GM18870 (cell line): ENCODE measurements at regions not wholly inside any gene's neighbourhood (a gene's known extent, or its start where the extent isn't known, plus 50 kb on each side); places are given as distances from the start of the nearest gene placed in this dataset.
"Not testable (repeated sequence)": the region's sequence is repeated elsewhere in the genome, so short reads cannot be mapped to it uniquely, and the experiment has no call there.

Experiments used
- ATAC-seq: cut with Tn5 transposase; IDR thresholded peaks from one replicate; pipeline ENCODE4 v1.9.1; 2021; ENCODE audit warnings: moderate library complexity; ENCODE audit not compliant: unreplicated experiment

- no peak for ATAC-seq
Observed at GRCh38 chr3:145313751-145314150, 847.2 kb downstream of the PLOD2 start.

DNA sequence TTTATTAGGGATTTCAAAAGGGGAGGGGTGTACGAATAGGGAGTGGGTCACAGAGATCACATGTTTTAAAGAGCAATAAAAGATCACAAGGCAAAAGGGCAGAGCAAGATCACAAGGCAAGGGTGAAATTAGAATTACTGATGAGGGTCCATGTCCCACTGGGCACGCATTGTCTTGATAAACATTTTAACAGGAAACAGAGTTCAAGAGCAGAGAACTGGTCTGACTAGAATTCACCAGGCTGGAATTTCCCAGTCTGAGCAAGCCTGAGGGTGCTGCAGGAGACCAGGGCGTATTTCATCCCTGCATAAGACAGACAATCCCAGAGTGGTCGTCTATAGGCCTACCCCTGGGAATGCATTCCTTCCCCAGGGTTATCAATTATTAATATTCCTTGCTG lies 844.7 kb downstream of the PLOD2 start:
- ATAC-seq = not testable (repeated sequence)

DNA sequence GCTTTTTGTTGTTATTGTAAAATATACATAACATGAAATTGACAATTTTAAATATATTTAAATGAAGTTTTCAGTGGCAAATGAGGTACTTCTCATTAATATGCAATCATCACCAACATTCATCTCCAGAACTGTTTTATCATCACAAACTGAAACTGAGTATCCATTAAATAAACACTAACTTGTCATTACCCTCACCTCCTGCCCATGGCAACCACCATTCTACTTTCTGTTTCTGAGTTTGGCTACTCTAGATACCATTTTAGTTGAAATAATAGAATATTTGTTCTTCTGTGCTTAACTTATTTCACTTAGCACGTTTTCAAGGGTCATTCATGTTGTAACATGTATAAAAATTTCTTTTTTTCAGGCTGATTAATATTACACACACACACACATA lies 834.3 kb downstream of the PLOD2 start:
- ATAC-seq = no peak

DNA sequence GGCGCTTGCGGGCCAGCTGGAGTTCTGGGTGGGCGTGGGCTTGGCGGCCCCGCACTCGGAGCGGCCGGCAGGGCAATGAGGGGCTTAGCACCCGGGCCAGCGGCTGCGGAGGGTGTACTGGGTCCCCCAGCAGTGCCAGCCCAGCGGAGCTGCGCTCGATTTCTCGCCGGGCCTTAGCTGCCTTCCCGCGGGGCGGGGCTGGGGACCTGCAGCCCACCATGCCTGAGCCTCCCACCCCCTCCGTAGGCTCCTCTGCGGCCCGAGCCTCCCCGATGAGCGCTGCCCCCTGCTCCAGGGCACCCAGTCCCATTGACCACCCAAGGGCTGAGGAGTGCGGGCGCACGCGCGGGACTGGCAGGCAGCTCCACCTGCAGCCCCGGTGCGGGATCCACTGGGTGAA lies 827.6 kb downstream of the PLOD2 start:
- ATAC-seq = not testable (repeated sequence)

- ATAC-seq = no peak
Observed at GRCh38 chr3:145333931-145334330, 827.1 kb downstream of the PLOD2 start.

DNA sequence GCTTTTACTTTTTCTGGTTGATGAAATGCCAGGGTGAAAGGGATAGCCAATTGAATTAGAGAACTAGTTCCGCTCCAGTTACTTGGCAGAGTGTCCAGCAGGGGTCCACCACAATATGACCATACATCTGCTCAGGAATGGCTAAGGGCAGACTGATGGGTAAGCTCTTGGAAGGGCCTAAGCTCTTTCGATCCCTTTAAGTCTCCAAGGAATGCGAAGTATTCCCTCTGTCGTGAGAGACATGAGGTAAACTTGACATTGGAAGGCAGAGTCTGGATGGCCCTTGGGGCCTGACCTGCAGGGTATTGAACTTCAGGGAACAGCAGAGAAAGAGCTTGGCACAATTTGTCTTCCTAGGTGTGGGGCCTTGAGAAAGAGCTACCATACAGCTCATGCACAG lies 805.8 kb downstream of the PLOD2 start:
- no peak for ATAC-seq

DNA sequence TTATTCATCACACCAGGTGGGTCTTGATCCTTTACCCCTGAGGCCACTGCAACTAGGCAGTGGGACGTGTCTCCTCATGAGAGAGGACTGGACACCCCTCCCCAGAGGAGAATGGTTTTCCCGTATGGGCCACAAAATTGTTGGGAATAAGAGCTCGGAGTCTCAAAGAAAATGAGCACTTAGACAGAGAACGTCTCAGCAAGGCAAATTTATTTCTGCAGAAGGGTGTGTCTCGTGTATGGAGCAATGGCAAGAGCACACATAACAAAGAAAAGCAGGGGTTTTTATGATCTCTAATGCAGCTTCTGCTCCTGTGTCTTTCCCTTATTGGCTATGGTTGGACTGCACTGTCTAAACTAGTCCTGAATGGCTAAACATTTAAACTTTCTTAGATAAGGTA lies 803.5 kb downstream of the PLOD2 start:
- ATAC-seq = no peak

- ATAC-seq = no peak
Observed at GRCh38 chr3:145359040-145359439, 801.9 kb downstream of the PLOD2 start.

GRCh38 chr3:145368748-145369147 lies 792.2 kb downstream of the PLOD2 start:
- ATAC-seq = no peak

GRCh38 chr3:145370870-145371269 lies 790.1 kb downstream of the PLOD2 start:
- ATAC-seq = no peak

GRCh38 chr3:145377301-145377700 lies 783.7 kb downstream of the PLOD2 start:
- no peak for ATAC-seq

- no peak for ATAC-seq
Observed at GRCh38 chr3:145383416-145383815, 777.6 kb downstream of the PLOD2 start.

- no peak for ATAC-seq
Observed at GRCh38 chr3:145384307-145384706, 776.7 kb downstream of the PLOD2 start.

GRCh38 chr3:145387211-145387610 lies 773.8 kb downstream of the PLOD2 start:
- no peak for ATAC-seq

DNA sequence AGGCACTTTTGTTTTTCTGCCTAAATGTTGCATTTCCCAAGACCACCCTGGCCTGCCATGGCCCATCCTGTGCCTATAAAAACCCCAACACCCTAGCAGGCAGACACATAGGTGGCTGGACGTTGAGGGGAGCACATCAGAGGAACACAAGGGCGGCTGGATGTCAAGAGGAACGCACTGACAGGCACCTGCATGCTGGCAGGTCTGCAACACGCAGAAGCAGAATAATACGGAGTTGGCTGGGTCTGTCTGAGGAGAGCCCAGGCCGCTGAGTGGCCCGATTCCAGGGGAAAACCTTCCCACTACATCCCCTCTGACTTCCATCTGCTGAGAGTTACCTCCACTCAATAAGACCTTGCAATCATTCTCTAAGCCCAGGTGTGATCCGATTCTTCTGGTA lies 765.6 kb downstream of the PLOD2 start:
- no peak for ATAC-seq

GRCh38 chr3:145411605-145412004 lies 749.4 kb downstream of the PLOD2 start:
- no peak for ATAC-seq

DNA sequence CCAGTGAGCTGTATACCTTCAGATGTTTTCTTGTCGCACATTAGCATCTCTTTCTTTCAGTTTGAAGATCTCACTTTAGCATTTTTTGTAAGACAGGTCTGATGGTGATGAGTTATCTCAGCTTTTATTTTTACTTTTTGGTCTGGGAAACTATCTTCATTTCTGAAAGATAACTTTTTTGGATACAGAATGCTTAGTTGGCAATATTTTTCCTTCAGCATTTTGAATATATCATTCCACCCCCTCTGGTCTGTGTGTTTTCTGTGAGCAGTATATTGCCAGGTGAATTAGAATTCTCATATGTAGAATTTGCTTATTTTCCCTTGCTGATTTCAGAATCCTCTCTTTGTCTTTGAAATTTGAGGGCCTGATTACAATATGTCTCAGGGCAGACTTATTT lies 743.3 kb downstream of the PLOD2 start:
- no peak for ATAC-seq

- ATAC-seq = no peak
Observed at GRCh38 chr3:145422556-145422955, 738.4 kb downstream of the PLOD2 start.

DNA sequence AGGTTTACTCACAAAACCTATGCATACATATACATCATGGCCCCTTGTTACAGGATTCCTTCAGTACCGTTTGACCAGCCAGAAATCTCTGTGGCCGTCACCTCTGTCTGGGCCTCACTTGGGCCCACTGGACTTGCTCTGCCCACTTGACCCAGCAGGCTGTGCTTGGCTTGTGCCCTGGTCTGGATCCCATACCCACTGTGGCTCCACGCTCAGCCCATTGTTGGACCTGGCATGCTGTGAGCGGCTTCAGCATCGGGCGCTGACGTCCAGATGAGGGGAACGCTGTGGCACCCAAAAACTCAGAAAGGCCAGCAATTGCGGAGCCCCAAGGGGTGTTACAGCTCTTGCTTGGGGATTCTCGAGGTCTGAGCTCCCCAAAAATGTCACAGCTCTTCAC lies 733.6 kb downstream of the PLOD2 start:
- no peak for ATAC-seq

- ATAC-seq = no peak
Observed at GRCh38 chr3:145429546-145429945, 731.4 kb downstream of the PLOD2 start.

GRCh38 chr3:145448436-145448835 lies 712.5 kb downstream of the PLOD2 start:
- ATAC-seq = no peak

DNA sequence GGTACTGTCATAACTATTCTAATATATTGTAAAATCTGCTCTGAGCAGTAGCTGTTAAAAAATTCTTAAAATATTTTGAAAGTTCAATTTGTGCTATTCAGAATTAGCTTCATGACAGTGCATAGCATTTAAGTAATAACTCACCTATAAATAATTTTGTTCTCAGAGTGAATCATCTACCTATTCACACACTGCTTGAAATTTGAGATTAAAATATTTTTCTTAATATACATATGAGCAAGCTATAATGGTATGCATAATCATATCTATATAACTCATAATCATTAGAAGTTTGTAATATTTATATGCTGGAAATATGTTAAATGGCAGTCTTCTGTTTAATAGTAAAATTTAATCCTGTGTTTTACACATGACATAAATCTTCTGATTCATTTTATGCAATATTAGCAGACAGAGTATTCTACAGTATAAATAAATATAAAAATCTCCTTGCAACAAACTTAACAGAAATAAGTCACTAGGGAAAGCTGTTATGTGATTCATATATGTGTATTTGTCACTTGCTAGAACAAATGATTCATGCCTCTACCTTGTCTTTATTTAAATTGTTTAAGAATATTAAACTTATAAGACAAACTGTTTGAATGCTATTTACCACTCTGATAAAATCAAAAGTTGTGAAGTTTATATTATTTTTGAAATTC lies 710.8 kb downstream of the PLOD2 start:
- ATAC-seq = no peak

GRCh38 chr3:145457825-145458552 lies 703.0 kb downstream of the PLOD2 start:
- ATAC-seq = no peak
